HFFc6 (cell line): ENCODE measurements at regions not wholly inside any gene's neighbourhood (a gene's known extent, or its start where the extent isn't known, plus 50 kb on each side); places are given as distances from the start of the nearest gene placed in this dataset.

Experiments used
- DNase-seq: peaks from one replicate; pipeline ENCODE4 v3.0.0-alpha.2; 2018
- H3K27ac Mint-ChIP-seq: 2 replicates; pipeline ENCODE4 v1.8.0; 2020; ENCODE audit warnings: mild to moderate bottlenecking, mixed read lengths
- H3K27me3 Mint-ChIP-seq: 2 replicates; pipeline ENCODE4 v1.8.0; 2021; ENCODE audit warnings: mild to moderate bottlenecking, moderate library complexity, mixed read lengths; ENCODE audit not compliant: insufficient read depth
- H3K36me3 Mint-ChIP-seq: 2 replicates; pipeline ENCODE4 v1.8.0; 2021; ENCODE audit warnings: low read depth, mixed read lengths
- H3K4me1 Mint-ChIP-seq: 2 replicates; pipeline ENCODE4 v1.8.0; 2020; ENCODE audit warnings: low read depth, mixed read lengths
- H3K4me3 Mint-ChIP-seq: 2 replicates; pipeline ENCODE4 v1.8.0; 2020; ENCODE audit warnings: mild to moderate bottlenecking, moderate library complexity, mixed read lengths
- H3K9me3 Mint-ChIP-seq: 2 replicates; pipeline ENCODE4 v1.8.0; 2020; ENCODE audit warnings: mild to moderate bottlenecking, mixed read lengths
- CTCF ChIP-seq: fragments of 200-600 bp; sonication (generic); IDR thresholded peaks from 2 replicates; pipeline ENCODE4 v1.5.0; 2021; ENCODE audit warnings: antibody characterized with exemption, mild to moderate bottlenecking

DNA sequence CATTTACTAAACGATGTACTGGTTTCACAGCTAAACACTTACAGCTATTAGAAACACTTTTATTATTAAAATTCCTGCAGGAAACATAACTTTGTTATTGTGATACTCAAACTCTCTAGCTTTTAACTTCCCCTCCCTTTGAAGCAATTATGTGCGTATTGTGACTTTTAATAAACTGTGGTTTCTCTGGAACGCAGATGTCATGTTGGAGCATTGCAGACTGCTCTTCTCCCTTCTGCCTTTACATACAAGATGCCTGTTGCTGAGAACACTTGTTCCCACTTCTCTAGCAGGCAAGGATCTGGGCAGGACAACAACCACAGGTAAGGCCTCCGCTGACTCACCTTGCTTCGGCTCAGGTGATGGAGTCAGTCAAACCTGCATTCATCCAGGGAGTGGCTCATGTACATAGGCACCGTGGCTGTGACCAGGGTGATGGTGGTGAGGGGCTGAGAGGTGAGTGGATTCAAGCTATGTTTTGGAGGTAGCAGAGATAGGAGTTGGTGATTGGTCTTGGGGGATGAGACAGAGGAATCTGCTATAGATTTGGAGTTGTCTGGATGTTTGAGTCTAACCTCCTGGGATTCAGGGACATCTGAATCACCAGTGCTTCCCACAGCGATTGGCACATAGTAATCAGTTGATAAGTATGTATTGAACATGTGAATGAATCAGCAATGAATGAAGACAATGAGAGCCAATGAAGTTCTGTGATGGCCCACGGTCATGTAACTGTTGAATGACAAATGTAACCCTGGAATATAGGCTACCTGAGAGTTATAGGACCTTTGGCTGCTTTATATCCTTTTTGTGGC, 106.0 kb downstream of the ADAMTS15 start:
- no peak overlapping the region for H3K4me3 Mint-ChIP-seq
- no peak for DNase-seq
- peaks cover 17% of the 10 kb centered on the region for H3K27me3 Mint-ChIP-seq
- no peaks in the 10 kb centered on the region for H3K9me3 Mint-ChIP-seq
- no peak overlapping the region for H3K27ac Mint-ChIP-seq
- peaks cover 10% of the 10 kb centered on the region for H3K4me1 Mint-ChIP-seq
- no peaks in the 10 kb centered on the region for H3K36me3 Mint-ChIP-seq
- no peak for TF ChIP-seq CTCF

GRCh38 chr11:130555251-130555841, 106.9 kb downstream of the ADAMTS15 start:
- H3K4me1 Mint-ChIP-seq, result peaks cover 10% of the 10 kb centered on the region
- DNase-seq, result no peak
- no peak overlapping the region for H3K27ac Mint-ChIP-seq
- H3K27me3 Mint-ChIP-seq, result peaks cover 17% of the 10 kb centered on the region
- no peak for TF ChIP-seq CTCF
- no peak overlapping the region for H3K4me3 Mint-ChIP-seq
- H3K36me3 Mint-ChIP-seq, result no peaks in the 10 kb centered on the region
- no peaks in the 10 kb centered on the region for H3K9me3 Mint-ChIP-seq

GRCh38 chr11:130560000-130560780, 111.7 kb downstream of the ADAMTS15 start:
- no peak for DNase-seq
- Mint-ChIP-seq H3K36me3 (no peaks in the 10 kb centered on the region), H3K4me3 (no peak overlapping the region), H3K27me3 (peaks cover 6% of the 10 kb centered on the region), H3K27ac (no peak overlapping the region), H3K9me3 (no peaks in the 10 kb centered on the region), H3K4me1 (peaks cover 12% of the 10 kb centered on the region)
- TF ChIP-seq CTCF, result no peak

GRCh38 chr11:130560781-130561109, 112.3 kb downstream of the ADAMTS15 start:
- Mint-ChIP-seq H3K27ac (no peak overlapping the region), H3K27me3 (peaks cover 2% of the 10 kb centered on the region), H3K9me3 (no peaks in the 10 kb centered on the region), H3K4me1 (peaks cover 12% of the 10 kb centered on the region), H3K36me3 (no peaks in the 10 kb centered on the region), H3K4me3 (no peak overlapping the region)
- no peak for DNase-seq
- TF ChIP-seq CTCF, result no peak

DNA sequence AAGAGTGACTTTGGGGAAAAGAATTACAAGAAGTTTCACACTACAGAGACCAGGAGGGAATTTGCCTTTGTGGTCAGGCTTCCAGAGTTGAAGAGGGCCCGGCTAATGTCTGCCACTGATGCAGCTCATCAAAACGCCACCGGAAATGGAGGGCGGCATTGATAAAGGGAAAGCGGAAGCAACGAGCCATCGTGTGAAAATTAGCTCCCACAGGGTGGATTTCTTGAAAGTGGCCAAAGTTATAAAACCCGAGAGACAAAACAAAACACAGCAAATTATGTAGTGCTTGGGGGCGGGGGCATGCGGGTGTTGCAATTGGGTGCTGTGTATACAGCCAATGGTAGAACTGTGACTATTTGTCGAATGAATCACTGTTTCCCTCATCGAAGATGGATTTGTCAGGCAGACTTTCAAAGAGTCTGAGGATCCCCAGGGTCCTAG, 113.0 kb downstream of the ADAMTS15 start:
- no peaks in the 10 kb centered on the region for H3K36me3 Mint-ChIP-seq
- no peak for TF ChIP-seq CTCF
- H3K27ac Mint-ChIP-seq, result no peak overlapping the region
- peaks cover 12% of the 10 kb centered on the region for H3K4me1 Mint-ChIP-seq
- no peak for DNase-seq
- H3K27me3 Mint-ChIP-seq, result peaks cover 2% of the 10 kb centered on the region
- H3K4me3 Mint-ChIP-seq, result no peak overlapping the region
- H3K9me3 Mint-ChIP-seq, result no peaks in the 10 kb centered on the region
